Trophoblast cell (in vitro differentiated cells and primary cell): ENCODE measurements at regions not wholly inside any gene's neighbourhood (a gene's known extent, or its start where the extent isn't known, plus 50 kb on each side); places are given as distances from the start of the nearest gene placed in this dataset.

Source experiments
- DNase-seq, 2 donors: peaks; one replicate each; pipeline ENCODE4 v3.0.0-alpha.2; 2016
- H2AFZ ChIP-seq: 2 replicates; pipeline ENCODE4 v1.6.1; 2013; ENCODE audit warnings: low read length, moderate library complexity, mild to moderate bottlenecking; ENCODE audit not compliant: insufficient read depth, poor library complexity
- H2AK5ac ChIP-seq: 2 replicates; pipeline ENCODE4 v1.6.1; 2013; ENCODE audit warnings: mild to moderate bottlenecking, low read length
- H2BK120ac ChIP-seq: 2 replicates; pipeline ENCODE4 v1.6.1; 2013; ENCODE audit warnings: low read length, mild to moderate bottlenecking, moderate library complexity; ENCODE audit not compliant: insufficient read depth, poor library complexity
- H2BK12ac ChIP-seq: 2 replicates; pipeline ENCODE4 v1.6.1; 2013; ENCODE audit warnings: mild to moderate bottlenecking, low read length, moderate library complexity
- H2BK5ac ChIP-seq: 2 replicates; pipeline ENCODE4 v1.6.1; 2013; ENCODE audit warnings: low read length, low read depth, moderate library complexity, mild to moderate bottlenecking; ENCODE audit not compliant: poor library complexity
- H3K14ac ChIP-seq: 2 replicates; pipeline ENCODE4 v1.6.1; 2013; ENCODE audit warnings: mild to moderate bottlenecking, low read length
- H3K18ac ChIP-seq: 2 replicates; pipeline ENCODE4 v1.6.1; 2013; ENCODE audit warnings: mild to moderate bottlenecking, low read length
- H3K23ac ChIP-seq: 2 replicates; pipeline ENCODE4 v1.6.1; 2013; ENCODE audit warnings: low read length
- H3K27ac ChIP-seq: 2 replicates; pipeline ENCODE4 v1.5.1; 2013; ENCODE audit warnings: low read depth, mild to moderate bottlenecking, inconsistent platforms, low read length, moderate library complexity
- H3K27me3 ChIP-seq: 2 replicates; pipeline ENCODE4 v1.6.1; 2013; ENCODE audit warnings: inconsistent platforms, mild to moderate bottlenecking, low read length, moderate library complexity; ENCODE audit not compliant: insufficient read depth
- H3K36me3 ChIP-seq, 2 experiments: 1 replicate in 1 of 2; 2 replicates in 1 of 2; pipeline ENCODE4 v1.6.1; 2013; ENCODE audit warnings: low read length in 2 of 2, mild to moderate bottlenecking in 2 of 2, moderate library complexity in 1 of 2; ENCODE audit not compliant: insufficient read depth in 2 of 2, control insufficient read depth in 1 of 2
- H3K4ac ChIP-seq: 2 replicates; pipeline ENCODE4 v1.6.1; 2013; ENCODE audit warnings: low read depth, mild to moderate bottlenecking, low read length, moderate library complexity
- H3K4me1 ChIP-seq, 2 experiments: 1 replicate in 1 of 2; 2 replicates in 1 of 2; pipeline ENCODE4 v1.6.1; 2013; ENCODE audit warnings: low read length in 2 of 2, mild to moderate bottlenecking in 2 of 2, moderate library complexity in 1 of 2; ENCODE audit not compliant: insufficient read depth in 2 of 2, control insufficient read depth in 1 of 2
- H3K4me2 ChIP-seq: 2 replicates; pipeline ENCODE4 v1.6.1; 2013; ENCODE audit warnings: inconsistent platforms, mild to moderate bottlenecking, low read length, moderate library complexity
- H3K4me3 ChIP-seq: 2 replicates; pipeline ENCODE4 v1.5.1; 2013; ENCODE audit warnings: mild to moderate bottlenecking, low read depth, low read length, inconsistent platforms
- H3K79me1 ChIP-seq: one replicate; pipeline ENCODE4 v1.6.1; 2013; ENCODE audit warnings: low read length
- H3K79me2 ChIP-seq: 2 replicates; pipeline ENCODE4 v1.6.1; 2013; ENCODE audit warnings: low read length, mild to moderate bottlenecking; ENCODE audit not compliant: control insufficient read depth, insufficient read depth, poor library complexity
- H3K9ac ChIP-seq: 2 replicates; pipeline ENCODE4 v1.6.1; 2013; ENCODE audit warnings: mild to moderate bottlenecking, low read length
- H3K9me3 ChIP-seq: 2 replicates; pipeline ENCODE4 v1.6.1; 2013; ENCODE audit warnings: low read depth, mild to moderate bottlenecking, control low read depth, inconsistent platforms, low read length; ENCODE audit not compliant: insufficient read depth
- H4K12ac ChIP-seq: 2 replicates; pipeline ENCODE4 v1.6.1; 2013; ENCODE audit warnings: low read depth, mild to moderate bottlenecking, low read length, moderate library complexity
- H4K8ac ChIP-seq: 2 replicates; pipeline ENCODE4 v1.6.1; 2013; ENCODE audit warnings: low read depth, mild to moderate bottlenecking, low read length, moderate library complexity
- H4K91ac ChIP-seq: one replicate; pipeline ENCODE4 v1.6.1; 2013; ENCODE audit warnings: low read depth, mild to moderate bottlenecking, low read length, moderate library complexity
- WGBS: extraction: QIAGEN DNeasy Blood & Tissue Kit; methylation state at CpG from one replicate; pipeline ENCODE4 v1.1.7; 2013; ENCODE audit warnings: missing lambda C conversion rate; ENCODE audit not compliant: insufficient read length, insufficient coverage; ENCODE audit errors: extremely low coverage; 5-methylcytosine and 5-hydroxymethylcytosine counted together

GRCh38 chr6:98094696-98095095 lies 739.7 kb upstream of the POU3F2 start:
- Histone ChIP-seq H3K23ac (no peak overlapping the region), H3K36me3 (no peaks in the 10 kb centered on the region)
- no CpG with 5 or more reads among the region's 4 CpGs for WGBS

GRCh38 chr6:98107801-98108200 lies 726.6 kb upstream of the POU3F2 start:
- Histone ChIP-seq H2AFZ (no peak overlapping the region), H3K14ac (no peak overlapping the region), H3K4me3 (no peak overlapping the region), H3K27me3 (no peaks in the 10 kb centered on the region), H2BK5ac (no peak overlapping the region), H3K23ac (no peak overlapping the region), H3K4me2 (no peak overlapping the region), H2BK120ac (no peak overlapping the region), H3K27ac (no peak overlapping the region), H3K79me2 (no peaks in the 10 kb centered on the region), H3K4ac (no peak overlapping the region), H4K8ac (no peak overlapping the region), H3K9me3 (peaks cover 5% of the 10 kb centered on the region), H3K36me3 (no peaks in the 10 kb centered on the region), H2BK12ac (no peak overlapping the region), H3K4me1 (no peaks in the 10 kb centered on the region), H4K91ac (no peak overlapping the region), H4K12ac (no peak overlapping the region), H2AK5ac (no peak overlapping the region), H3K9ac (no peak overlapping the region), H3K79me1 (no peaks in the 10 kb centered on the region), H3K18ac (no peak overlapping the region)
- DNase-seq: no peak

More at GRCh38 chr6:98094696-98095095, 739.7 kb upstream of the POU3F2 start:
- H3K4me1 ChIP-seq: no peaks in the 10 kb centered on the region
- H3K4me2 ChIP-seq: no peak overlapping the region
- H3K27me3 ChIP-seq: no peaks in the 10 kb centered on the region
- no peak for DNase-seq
- no peak overlapping the region for H2AK5ac ChIP-seq
- H2AFZ ChIP-seq: no peak overlapping the region
- no peak overlapping the region for H4K91ac ChIP-seq
- no peak overlapping the region for H2BK120ac ChIP-seq
- no peaks in the 10 kb centered on the region for H3K79me1 ChIP-seq
- no peak overlapping the region for H4K12ac ChIP-seq
- no peak overlapping the region for H2BK5ac ChIP-seq
- H2BK12ac ChIP-seq: no peak overlapping the region
- no peak overlapping the region for H3K14ac ChIP-seq
- H3K4ac ChIP-seq: no peak overlapping the region
- H3K27ac ChIP-seq: no peak overlapping the region
- H3K4me3 ChIP-seq: no peak overlapping the region
- H3K9ac ChIP-seq: no peak overlapping the region
- no peak overlapping the region for H3K18ac ChIP-seq
- no peaks in the 10 kb centered on the region for H3K9me3 ChIP-seq
- no peak overlapping the region for H4K8ac ChIP-seq
- no peaks in the 10 kb centered on the region for H3K79me2 ChIP-seq

GRCh38 chr6:98116455-98116854 lies 717.9 kb upstream of the POU3F2 start:
- no peaks in the 10 kb centered on the region for H3K36me3 ChIP-seq
- no peak overlapping the region for H3K23ac ChIP-seq
- H3K79me1 ChIP-seq: no peaks in the 10 kb centered on the region
- H3K18ac ChIP-seq: no peak overlapping the region
- H3K9ac ChIP-seq: no peak overlapping the region
- H3K9me3 ChIP-seq: no peaks in the 10 kb centered on the region
- no peak overlapping the region for H4K91ac ChIP-seq
- no peak overlapping the region for H3K14ac ChIP-seq
- H3K4me2 ChIP-seq: no peak overlapping the region
- H2BK120ac ChIP-seq: no peak overlapping the region
- no peak for DNase-seq
- H2AK5ac ChIP-seq: no peak overlapping the region
- no peak overlapping the region for H4K8ac ChIP-seq
- WGBS: no CpG with 5 or more reads among the region's 9 CpGs
- no peak overlapping the region for H2BK12ac ChIP-seq
- no peak overlapping the region for H2AFZ ChIP-seq
- no peaks in the 10 kb centered on the region for H3K79me2 ChIP-seq
- H2BK5ac ChIP-seq: no peak overlapping the region
- no peak overlapping the region for H3K4ac ChIP-seq
- no peak overlapping the region for H3K4me3 ChIP-seq
- no peak overlapping the region for H4K12ac ChIP-seq
- H3K4me1 ChIP-seq: no peaks in the 10 kb centered on the region
- H3K27ac ChIP-seq: no peak overlapping the region
- no peaks in the 10 kb centered on the region for H3K27me3 ChIP-seq

- Histone ChIP-seq H3K36me3 (no peaks in the 10 kb centered on the region), H2BK12ac (no peak overlapping the region), H3K79me1 (no peaks in the 10 kb centered on the region), H3K9ac (no peak overlapping the region), H2BK5ac (no peak overlapping the region), H3K9me3 (no peaks in the 10 kb centered on the region), H3K23ac (no peak overlapping the region), H3K14ac (no peak overlapping the region), H3K4me2 (no peak overlapping the region), H3K4me1 (no peaks in the 10 kb centered on the region), H3K27me3 (no peaks in the 10 kb centered on the region), H2AK5ac (no peak overlapping the region), H4K91ac (no peak overlapping the region), H3K4ac (no peak overlapping the region), H4K8ac (no peak overlapping the region), H3K79me2 (no peaks in the 10 kb centered on the region), H4K12ac (no peak overlapping the region), H3K4me3 (no peak overlapping the region), H2BK120ac (no peak overlapping the region), H3K27ac (no peak overlapping the region), H2AFZ (no peak overlapping the region), H3K18ac (no peak overlapping the region)
- no CpG with 5 or more reads among the region's 1 CpG for WGBS
- no peak for DNase-seq
These were observed 717.3 kb upstream of the POU3F2 start for GRCh38 chr6:98117068-98117467.
